ENCODE measurements at regions not wholly inside any gene's neighbourhood (a gene's known extent, or its start where the extent isn't known, plus 50 kb on each side); places are given as distances from the start of the nearest gene placed in this dataset.

DNA sequence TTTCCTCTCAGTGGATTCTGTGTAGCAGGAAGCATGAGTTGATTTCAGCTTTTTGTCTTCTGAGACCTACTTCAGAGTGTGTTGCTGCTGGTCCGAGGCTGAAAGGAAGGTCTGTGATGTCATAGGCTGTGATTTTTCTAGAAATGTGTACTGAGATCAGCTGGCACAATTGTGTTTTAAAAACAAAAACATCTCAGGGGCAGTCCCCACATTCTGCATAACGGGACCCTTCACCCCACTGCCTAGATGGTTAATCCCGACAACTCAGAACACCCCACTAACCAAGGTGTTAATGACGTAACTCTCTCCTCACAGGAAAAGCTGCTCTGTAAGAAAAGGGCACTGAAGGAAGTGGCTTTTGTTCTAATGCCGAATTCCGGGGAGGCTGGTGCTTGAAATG lies 59.8 kb upstream of the PPP2R5A start:
- DNase-seq (ENCODE audit: low spot score): no peak

DNA sequence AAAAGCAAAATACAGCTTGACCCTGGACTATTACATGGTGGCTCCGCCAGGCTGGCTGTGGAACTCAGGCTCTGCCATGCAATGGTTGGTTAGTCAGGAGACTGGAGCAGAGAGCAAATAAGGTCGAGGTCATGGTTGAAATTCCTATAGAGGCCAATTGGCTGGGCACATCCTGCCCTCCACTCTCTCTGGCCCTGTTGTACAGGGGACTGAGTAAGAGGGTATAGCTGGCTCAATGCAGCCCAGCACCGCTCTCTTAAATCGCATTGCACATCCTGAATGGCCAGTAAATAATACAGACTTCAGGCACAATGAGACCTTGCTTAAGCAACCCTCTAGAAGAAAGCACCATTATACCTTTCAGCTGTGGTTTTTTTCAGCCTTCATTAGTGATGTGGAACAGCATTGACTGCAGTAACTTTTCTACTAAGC lies 59.3 kb upstream of the PPP2R5A start:
- no peak for DNase-seq (ENCODE audit: low spot score)

DNA sequence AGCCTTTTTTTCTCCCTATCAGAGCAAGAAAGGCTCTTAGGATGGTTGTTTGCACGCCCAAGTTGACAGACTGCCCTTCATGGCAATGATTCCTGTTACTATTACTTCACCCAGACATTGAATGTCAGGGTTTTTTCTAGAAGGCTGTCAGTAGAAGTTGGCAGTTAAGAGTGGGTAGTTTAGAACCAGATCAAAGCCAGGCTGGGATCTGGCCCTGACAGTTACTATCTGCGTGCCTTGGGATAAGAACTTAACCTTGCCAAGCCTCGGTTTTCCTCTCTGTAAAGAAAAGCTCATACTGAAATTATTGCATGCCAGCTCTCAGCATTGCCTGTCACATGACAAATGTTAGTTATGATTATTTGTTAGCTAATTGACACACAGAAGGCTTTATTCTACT lies 58.7 kb upstream of the PPP2R5A start:
- no peak for DNase-seq (ENCODE audit: low spot score)

DNA sequence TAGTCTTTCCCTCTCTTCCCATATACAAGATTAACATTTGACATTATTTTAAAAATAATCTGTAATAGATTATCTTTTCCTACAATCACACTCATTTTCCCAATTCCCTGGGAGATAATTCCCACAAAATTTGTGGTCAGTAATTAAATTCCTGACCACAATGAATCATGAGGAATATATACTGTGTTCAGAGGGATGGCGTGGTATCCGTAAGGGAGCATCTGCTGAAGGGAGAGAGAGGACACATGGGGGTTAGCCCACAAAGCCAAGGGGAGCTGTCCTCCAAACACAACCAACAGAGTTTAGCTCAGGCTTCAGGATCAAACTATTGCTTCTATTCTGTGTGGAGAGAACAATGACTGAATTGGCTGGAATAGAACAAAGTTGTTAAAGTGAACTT lies 57.1 kb upstream of the PPP2R5A start:
- DNase-seq (ENCODE audit: low spot score): peak; percentile 30

DNA sequence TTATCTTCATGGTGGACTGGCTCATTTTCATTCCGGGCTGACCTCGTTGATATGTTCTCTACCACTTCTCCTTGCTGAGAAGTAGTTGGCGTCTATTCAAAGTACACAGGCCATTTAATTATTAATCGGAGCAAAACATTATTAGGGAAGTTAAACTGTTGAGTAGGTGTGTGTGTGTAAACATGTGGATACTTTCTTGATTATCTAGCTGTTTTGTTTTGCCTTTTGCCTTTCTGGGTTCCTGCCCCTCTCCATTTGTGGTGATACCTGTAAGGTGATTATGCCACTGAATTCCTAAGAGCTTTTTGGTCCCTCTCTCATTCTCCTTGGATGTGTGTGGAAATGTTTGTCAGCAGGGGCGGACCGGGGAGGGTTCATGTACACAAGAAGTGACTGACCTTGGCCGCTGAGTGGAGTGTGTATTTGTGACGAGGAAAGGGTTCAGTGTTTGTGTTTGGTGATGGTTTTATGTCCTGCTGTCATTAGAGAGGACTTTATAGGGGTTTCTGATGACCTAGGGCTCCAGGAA lies 56.6 kb upstream of the PPP2R5A start:
- no peak for DNase-seq (ENCODE audit: low spot score)

DNA sequence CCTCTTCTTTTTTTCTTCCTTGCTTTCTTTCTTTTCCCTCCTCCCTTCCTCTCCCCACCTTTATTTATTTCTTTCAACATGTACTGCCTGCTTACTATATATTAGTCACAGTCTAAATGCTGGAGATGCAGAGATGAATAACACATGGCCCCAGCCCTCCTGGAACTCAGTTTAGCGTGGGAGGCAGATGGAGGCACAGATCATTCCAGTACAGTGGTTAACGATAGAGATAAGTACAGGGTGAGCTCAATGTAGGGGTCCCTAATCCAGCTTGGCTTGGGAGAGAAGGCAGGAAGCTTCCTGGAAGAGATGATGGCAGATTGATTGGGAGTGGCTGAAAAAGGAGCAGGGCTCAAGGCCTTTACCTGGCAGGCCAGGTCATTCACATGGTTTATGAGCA lies 55.6 kb upstream of the PPP2R5A start:
- DNase-seq (ENCODE audit: low spot score): peak; percentile 69

DNA sequence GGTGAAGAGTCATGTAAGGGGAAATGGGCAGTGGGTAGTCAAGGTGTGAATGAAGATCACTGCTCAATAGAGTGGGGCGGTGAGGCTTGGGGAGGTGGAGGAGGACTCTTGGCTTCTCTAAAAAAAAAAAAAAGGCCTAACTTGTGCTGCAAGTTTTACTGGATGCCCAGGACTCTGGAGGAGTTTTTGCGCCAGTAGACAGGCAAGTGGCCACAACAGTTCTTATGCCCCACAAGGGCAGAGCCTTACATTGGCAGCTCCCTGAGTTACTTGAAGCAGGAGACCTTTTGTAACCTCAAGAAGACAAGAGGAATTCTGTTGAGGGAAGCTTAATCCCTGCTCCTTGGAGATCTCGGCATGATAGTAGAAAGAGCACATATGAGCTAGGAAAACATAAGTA lies 54.9 kb upstream of the PPP2R5A start:
- no peak for DNase-seq (ENCODE audit: low spot score)

DNA sequence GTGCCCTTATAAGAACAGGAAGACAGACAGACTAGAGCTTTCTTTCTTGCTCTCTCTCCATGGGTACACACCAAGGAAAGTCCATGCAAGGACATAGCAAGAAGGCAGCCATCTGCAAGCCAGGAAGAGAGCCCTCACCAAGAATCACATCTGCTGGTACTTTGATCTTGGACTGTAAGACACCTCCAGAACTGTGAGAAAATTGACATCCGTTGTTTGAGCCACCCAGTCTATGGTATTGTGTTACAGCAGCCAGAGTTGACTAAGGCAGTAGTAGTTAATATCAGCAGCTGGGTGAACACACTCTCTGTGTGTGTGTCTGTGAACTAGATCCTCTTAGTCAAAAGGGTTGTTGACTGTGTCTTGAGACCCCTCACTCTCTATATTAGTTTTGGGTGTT lies 53.8 kb upstream of the PPP2R5A start:
- no peak for DNase-seq (ENCODE audit: low spot score)

DNA sequence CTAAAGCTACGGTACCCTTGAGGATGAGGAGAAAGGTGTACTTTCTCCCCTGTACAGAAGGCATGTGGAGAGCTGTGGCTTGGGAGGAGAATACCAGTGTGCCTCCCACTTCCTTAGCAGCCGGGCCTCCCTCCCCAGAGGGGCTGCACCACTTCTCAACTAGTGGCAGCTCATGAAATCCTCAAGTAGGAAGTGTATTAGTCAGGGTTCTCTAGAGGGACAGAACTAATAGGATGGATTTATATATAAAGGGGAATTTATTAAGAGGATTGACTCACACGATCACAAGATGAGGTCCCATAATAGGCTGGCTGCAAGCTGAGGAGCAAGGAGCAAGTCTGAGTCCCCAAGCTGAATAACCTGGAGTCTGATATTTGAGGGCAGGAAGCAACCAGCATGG lies 53.1 kb upstream of the PPP2R5A start:
- DNase-seq (ENCODE audit: low spot score): no peak

DNA sequence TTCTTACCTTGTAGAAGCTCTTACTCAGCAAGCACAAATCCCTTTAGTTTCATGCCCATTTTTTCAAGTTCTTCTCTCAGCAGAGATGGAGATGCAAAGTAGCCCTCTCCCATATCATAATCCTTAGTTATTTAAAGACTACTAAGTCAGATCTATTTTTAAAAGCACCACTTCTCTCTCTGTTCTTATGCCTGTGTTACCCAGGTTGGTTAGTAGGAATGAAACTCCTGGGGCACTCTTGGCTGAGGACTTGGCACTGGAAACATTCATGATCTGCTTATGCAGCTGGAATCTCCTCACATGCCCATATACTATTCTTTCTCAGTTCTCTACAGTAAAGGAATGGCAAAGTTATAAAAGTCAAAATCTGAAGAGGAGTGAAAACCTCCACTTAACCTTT lies 51.9 kb upstream of the PPP2R5A start:
- DNase-seq (ENCODE audit: low spot score): no peak

DNA sequence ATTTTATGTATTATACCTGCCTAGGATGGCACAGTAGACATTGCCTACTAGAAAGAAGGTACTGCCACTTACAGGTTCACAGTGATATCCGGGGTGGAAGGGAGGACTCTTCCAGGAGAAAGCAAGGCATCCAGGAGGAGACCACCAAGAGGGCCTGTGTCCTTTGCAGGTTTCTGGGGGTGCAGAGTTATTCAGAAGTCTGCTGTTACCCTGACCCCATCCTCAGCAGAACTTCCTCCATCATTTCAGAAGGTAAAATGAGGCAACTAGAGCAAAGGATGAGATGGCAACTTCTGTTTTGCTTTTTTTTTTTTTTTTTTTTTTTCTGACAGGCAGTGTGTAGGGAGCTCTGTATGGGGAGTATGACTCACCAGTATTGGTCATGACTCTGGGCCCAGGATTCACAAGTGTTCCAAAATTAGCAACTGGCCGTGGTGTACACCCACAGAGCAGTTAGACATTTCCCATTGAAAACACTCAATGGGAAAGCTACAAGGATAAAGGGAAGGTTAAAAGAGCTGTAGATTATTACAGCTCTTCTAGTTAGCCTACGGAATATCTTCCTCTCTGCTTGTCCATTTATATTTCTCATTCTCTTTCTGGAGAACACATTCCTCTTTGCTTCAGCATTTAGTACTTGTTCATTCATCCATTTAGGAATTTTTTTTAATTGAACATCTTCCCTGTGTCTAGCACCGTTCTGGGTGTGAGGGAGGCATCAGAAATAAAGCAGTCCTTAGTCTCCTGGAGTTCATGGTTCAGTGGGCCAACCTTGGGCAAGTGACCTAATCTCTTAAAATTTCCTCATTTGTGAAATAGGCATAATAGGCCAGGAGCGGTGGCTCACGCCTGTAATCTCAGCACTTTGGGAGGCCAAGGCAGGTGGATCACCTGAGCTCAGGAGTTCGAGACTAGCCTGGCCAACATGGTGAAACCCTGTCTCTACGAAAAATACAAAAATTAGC lies 50.5 kb upstream of the PPP2R5A start:
- peak; percentile 93 for DNase-seq (ENCODE audit: low spot score)

Measured in GM03348 (cell line).